Thyroid gland (tissue), 4 donors: ENCODE measurements at regions not wholly inside any gene's neighbourhood (a gene's known extent, or its start where the extent isn't known, plus 50 kb on each side); places are given as distances from the start of the nearest gene placed in this dataset.

Experiments used
- DNase-seq, 2 donors: peaks; one replicate each; pipeline ENCODE4 v3.0.0-alpha.2; 2019
- H3K27ac ChIP-seq, 3 donors: fragments of 200-600 bp; sonication (generic); 1 replicate in 2 of 3; 2 replicates in 1 of 3; pipeline ENCODE4 v1.5.1; 2016 to 2019; ENCODE audit warnings: mild to moderate bottlenecking in 1 of 3, moderate library complexity in 1 of 3
- H3K27me3 ChIP-seq: fragments of 200-600 bp; sonication (generic); one replicate; pipeline ENCODE4 v1.5.1; 2019
- H3K36me3 ChIP-seq, 2 donors: fragments of 200-600 bp; sonication (generic); one replicate each; pipeline ENCODE4 v1.5.1; 2016 to 2019
- H3K4me1 ChIP-seq, 2 donors: fragments of 200-600 bp; sonication (generic); one replicate each; pipeline ENCODE4 v1.5.1; 2017 to 2019
- H3K4me3 ChIP-seq, 3 donors: fragments of 200-600 bp; sonication (generic); replicated peaks in 1 of 3; 1 replicate in 2 of 3; 2 replicates in 1 of 3; pipeline ENCODE4 v1.5.1; 2016; ENCODE audit warnings: mild to moderate bottlenecking in 1 of 3
- H3K9me3 ChIP-seq: fragments of 200-600 bp; sonication (generic); one replicate; pipeline ENCODE4 v1.5.1; 2017
- CTCF ChIP-seq, 6 experiments: fragments of 200-600 bp in 3 of 6; fragments of 450-650 bp in 3 of 6; sonication (generic) in 3 of 6; IDR thresholded peaks; one replicate each; pipeline ENCODE4 v1.5.1; 2016 to 2019; ENCODE audit warnings: antibody characterized with exemption in 6 of 6, mild to moderate bottlenecking in 2 of 6, inconsistent platforms in 1 of 6, moderate library complexity in 1 of 6
- POLR2A ChIP-seq, 2 donors: fragments of 450-650 bp; IDR thresholded peaks; one replicate each; pipeline ENCODE4 v1.6.1; 2017; ENCODE audit warnings: antibody characterized with exemption in 2 of 2, mild to moderate bottlenecking in 2 of 2, moderate library complexity in 1 of 2
- WGBS, 2 donors: methylation state at CpG; one replicate each; pipeline ENCODE4 v1.1.5; 2017; 5-methylcytosine and 5-hydroxymethylcytosine counted together
- intact Hi-C: fragments of 100-400 bp; cut with DNase I; formaldehyde crosslinking; loops from one replicate; pipeline ENCODE4 v1.15.1; 2023

- intact Hi-C loops, result no loop called here
- no peak overlapping the region for H3K4me3 ChIP-seq
- no peaks in the 10 kb centered on the region for H3K27me3 ChIP-seq
- H3K4me1 ChIP-seq, result no peaks in the 10 kb centered on the region
- DNase-seq, result no peak
- H3K27ac ChIP-seq, result no peak overlapping the region
- 59 to 65% methylated on average over 3 of the region's 3 CpGs for WGBS, 2 donors
- H3K36me3 ChIP-seq, result no peaks in the 10 kb centered on the region
- TF ChIP-seq POLR2A (IDR thresholded peaks at IDR 0.05) (no peak), CTCF (IDR thresholded peaks at IDR 0.05) (no peak)
- no peaks in the 10 kb centered on the region for H3K9me3 ChIP-seq
These were observed 1505.3 kb downstream of the AACS start for GRCh38 chr12:126570566-126570965.

GRCh38 chr12:126572170-126572569, 1506.9 kb downstream of the AACS start:
- no peaks in the 10 kb centered on the region for H3K36me3 ChIP-seq
- H3K4me3 ChIP-seq, result no peak overlapping the region
- TF ChIP-seq POLR2A (IDR thresholded peaks at IDR 0.05), result no peak
- TF ChIP-seq CTCF (IDR thresholded peaks at IDR 0.05), result no peak
- intact Hi-C loops, result no loop called here
- no peaks in the 10 kb centered on the region for H3K9me3 ChIP-seq
- no peak overlapping the region for H3K27ac ChIP-seq
- H3K4me1 ChIP-seq, result no peaks in the 10 kb centered on the region
- DNase-seq, result no peak
- no peaks in the 10 kb centered on the region for H3K27me3 ChIP-seq

GRCh38 chr12:126581655-126582054, 1516.4 kb downstream of the AACS start:
- no peaks in the 10 kb centered on the region for H3K4me1 ChIP-seq
- no peaks in the 10 kb centered on the region for H3K27me3 ChIP-seq
- H3K36me3 ChIP-seq, result no peaks in the 10 kb centered on the region
- H3K4me3 ChIP-seq, result no peak overlapping the region
- H3K27ac ChIP-seq, result no peak overlapping the region
- intact Hi-C loops, result no loop called here
- no peaks in the 10 kb centered on the region for H3K9me3 ChIP-seq
- no peak for DNase-seq
- TF ChIP-seq POLR2A (IDR thresholded peaks at IDR 0.05) (no peak), CTCF (IDR thresholded peaks at IDR 0.05) (no peak)

GRCh38 chr12:126582231-126582630, 1517.0 kb downstream of the AACS start:
- 42 to 55% methylated on average over 3 of the region's 3 CpGs for WGBS, 2 donors
- TF ChIP-seq CTCF (IDR thresholded peaks at IDR 0.05) (no peak), POLR2A (IDR thresholded peaks at IDR 0.05) (no peak)
- Histone ChIP-seq H3K4me1 (no peaks in the 10 kb centered on the region), H3K36me3 (no peaks in the 10 kb centered on the region), H3K27ac (no peak overlapping the region), H3K9me3 (no peaks in the 10 kb centered on the region), H3K4me3 (no peak overlapping the region), H3K27me3 (no peaks in the 10 kb centered on the region)
- intact Hi-C loops, result no loop called here
- no peak for DNase-seq

GRCh38 chr12:126588586-126589249, 1523.5 kb downstream of the AACS start:
- no peak for DNase-seq
- H3K27me3 ChIP-seq, result no peaks in the 10 kb centered on the region
- 33 to 37% methylated on average over 8 of the region's 8 CpGs for WGBS, 2 donors
- no peak overlapping the region for H3K27ac ChIP-seq
- no peaks in the 10 kb centered on the region for H3K4me1 ChIP-seq
- no peak for TF ChIP-seq CTCF (IDR thresholded peaks at IDR 0.05)
- TF ChIP-seq POLR2A (IDR thresholded peaks at IDR 0.05), result no peak
- no peak overlapping the region for H3K4me3 ChIP-seq
- H3K36me3 ChIP-seq, result no peaks in the 10 kb centered on the region
- H3K9me3 ChIP-seq, result no peaks in the 10 kb centered on the region
- intact Hi-C loops, result no loop called here
